A549 (cell line): ENCODE measurements at regions not wholly inside any gene's neighbourhood (a gene's known extent, or its start where the extent isn't known, plus 50 kb on each side); places are given as distances from the start of the nearest gene placed in this dataset.

ENCODE experiments used
- ATAC-seq, 2 experiments: fragments of 200-7000 bp in 1 of 2; fragments of >200 bp in 1 of 2; cut with Nextera tagmentation in 1 of 2; cut with Tn5 transposase in 1 of 2; 3 replicates each; pipeline versions ENCODE4 v1.8.0 to v1.9.1; 2018 to 2020; ENCODE audit warnings: mild to moderate bottlenecking in 1 of 2, moderate library complexity in 1 of 2
- CTCF ChIA-PET: fragments of 300-600 bp; sonication (Branson Sonifier 250); formaldehyde crosslinking; extraction: SDS; loops from one replicate; lab custom pipeline; 2021; ENCODE audit warnings: antibody characterized with exemption, inconsistent platforms; lab: Yijun Ruan, JAX
- POLR2A ChIA-PET: fragments of 350-600 bp; formaldehyde crosslinking; extraction: SDS; loops from one replicate; lab custom pipeline; 2021; ENCODE audit warnings: antibody characterized with exemption, inconsistent platforms; lab: Yijun Ruan, JAX
- DNase-seq, 2 experiments: peaks; one replicate each; pipeline versions ENCODE4 v3.0.0 to v3.0.0-alpha.2; 2011 to 2016; ENCODE audit warnings: low read depth in 1 of 2, low spot score in 1 of 2
- FAIRE-seq: peaks from 2 replicates; lab custom pipeline; 2011; peaks lifted over from hg19 to GRCh38; lab: Jason Lieb, UNC
- H3K27ac ChIP-seq, 2 experiments: fragments of >200 bp; sonication (Bioruptor Twin); formaldehyde crosslinking; 3 replicates each; pipeline ENCODE4 v1.5.1; 2016 to 2017
- H3K4me1 ChIP-seq: fragments of >200 bp; sonication (Bioruptor Twin); formaldehyde crosslinking; 3 replicates; pipeline ENCODE4 v1.6.1; 2016
- H3K4me2 ChIP-seq: fragments of >200 bp; sonication (Bioruptor Twin); formaldehyde crosslinking; 3 replicates; pipeline ENCODE4 v1.6.1; 2016
- H3K4me3 ChIP-seq: fragments of >200 bp; sonication (Bioruptor Twin); formaldehyde crosslinking; 3 replicates; pipeline ENCODE4 v1.5.1; 2016
- H3K9me3 ChIP-seq: fragments of >200 bp; sonication (Bioruptor Twin); formaldehyde crosslinking; 3 replicates; pipeline ENCODE4 v1.6.1; 2016
- BCL3 ChIP-seq: fragments of >200 bp; sonication (Bioruptor Twin); formaldehyde crosslinking; IDR thresholded peaks from 3 replicates; pipeline ENCODE4 v1.6.1; 2016
- BHLHE40 ChIP-seq: IDR thresholded peaks from 2 replicates; pipeline ENCODE4 v1.6.1; 2012; ENCODE audit warnings: low read depth, low read length, inconsistent platforms
- CBX8 ChIP-seq: fragments of 200-600 bp; sonication (generic); IDR thresholded peaks from 2 replicates; pipeline ENCODE4 v1.6.1; 2016
- CEBPB ChIP-seq, 2 experiments: fragments of >200 bp in 1 of 2; sonication (Bioruptor Twin) in 1 of 2; formaldehyde crosslinking in 1 of 2; IDR thresholded peaks; 2 replicates each; pipeline ENCODE4 v1.6.1; 2012 to 2016
- CHD2 ChIP-seq: fragments of 150-350 bp; IDR thresholded peaks from 2 replicates; pipeline ENCODE4 v1.6.1; 2014; ENCODE audit warnings: low read length; ENCODE audit not compliant: partially characterized antibody
- CTCF ChIP-seq: fragments of >200 bp; sonication (Bioruptor Twin); formaldehyde crosslinking; IDR thresholded peaks from 3 replicates; pipeline ENCODE4 v1.5.1; 2016
- EP300 ChIP-seq, 2 experiments: fragments of >200 bp; sonication (Bioruptor Twin); formaldehyde crosslinking; IDR thresholded peaks; 2 replicates in 1 of 2; 3 replicates in 1 of 2; pipeline ENCODE4 v1.6.1; 2016 to 2017
- ESRRA ChIP-seq: fragments of 150-350 bp; IDR thresholded peaks from 2 replicates; pipeline ENCODE4 v1.6.1; 2014; ENCODE audit warnings: mild to moderate bottlenecking, low read length, borderline replicate concordance
- JUN ChIP-seq, 2 experiments: fragments of >200 bp; sonication (Bioruptor Twin); formaldehyde crosslinking; IDR thresholded peaks; 2 replicates in 1 of 2; 3 replicates in 1 of 2; pipeline ENCODE4 v1.6.1; 2016 to 2017
- JUNB ChIP-seq: fragments of >200 bp; sonication (Bioruptor Twin); formaldehyde crosslinking; IDR thresholded peaks from 2 replicates; pipeline ENCODE4 v1.6.1; 2016
- NFE2L2 ChIP-seq: fragments of 150-350 bp; conservative IDR thresholded peaks from 2 replicates; pipeline ENCODE4 v1.6.1; 2014; ENCODE audit warnings: low read length
- PBX3 ChIP-seq: IDR thresholded peaks from 2 replicates; pipeline ENCODE4 v1.6.1; 2012
- RAD21 ChIP-seq, 2 experiments: fragments of >200 bp in 1 of 2; sonication (Bioruptor Twin) in 1 of 2; formaldehyde crosslinking in 1 of 2; IDR thresholded peaks in 1 of 2; conservative IDR thresholded peaks in 1 of 2; 2 replicates in 1 of 2; 3 replicates in 1 of 2; pipeline ENCODE4 v1.6.1; 2012 to 2018; ENCODE audit warnings: inconsistent platforms in 1 of 2
- RFX5 ChIP-seq: fragments of 450-650 bp; IDR thresholded peaks from 2 replicates; pipeline ENCODE4 v1.7.1; 2014; ENCODE audit warnings: antibody characterized with exemption, mild to moderate bottlenecking, moderate library complexity
- SMC3 ChIP-seq: fragments of >200 bp; sonication (Bioruptor Twin); formaldehyde crosslinking; IDR thresholded peaks from 3 replicates; pipeline ENCODE4 v1.6.1; 2018; ENCODE audit warnings: inconsistent platforms
- SREBF2 ChIP-seq: fragments of 450-650 bp; IDR thresholded peaks from 2 replicates; pipeline ENCODE4 v1.6.1; 2014; ENCODE audit warnings: mild to moderate bottlenecking, moderate library complexity
- ZFP36 ChIP-seq: fragments of 450-650 bp; IDR thresholded peaks from 2 replicates; pipeline ENCODE4 v1.6.1; 2014; ENCODE audit warnings: borderline replicate concordance; ENCODE audit not compliant: partially characterized antibody
- ZSCAN20 ChIP-seq: fragments of 250-450 bp; sonication (Bioruptor Pico); IDR thresholded peaks from 2 replicates; pipeline ENCODE4 v1.8.0; 2022; ENCODE audit warnings: mild to moderate bottlenecking, moderate library complexity
- WGBS: methylation state at CpG from one replicate; pipeline ENCODE4 v1.1.6; 2017; ENCODE audit errors: missing lambda C conversion rate; 5-methylcytosine and 5-hydroxymethylcytosine counted together

GRCh38 chr18:76688724-76689472, 133.5 kb upstream of the ZNF236 start (continued):
- TF ChIP-seq ESRRA (no peak), BHLHE40 (no peak)
- TF ChIP-seq, all 56 proteins: peak for 0

GRCh38 chr18:76687304-76687962, 134.9 kb upstream of the ZNF236 start:
- TF ChIP-seq RFX5, result no peak
- no peak for TF ChIP-seq SREBF2
- TF ChIP-seq ESRRA, result no peak
- ChIA-PET CTCF (interaction anchor here (0.5 to 8.0 kb wide), 16 partner anchors 10 to 336 kb away, joined by 3 to 92 read pairs (median 4); no protein-coding TSS in a partner anchor), POLR2A (interaction anchor here (0.6 kb wide), 1 partner anchor 195 kb away, joined by 3 read pairs; no protein-coding TSS in a partner anchor)
- ATAC-seq (0 out of 6 replicates have a peak, but pooled peaks of 1 of the 2 experiments have one; percentile 11), FAIRE-seq (no peak), DNase-seq (no peak)
- Histone ChIP-seq H3K4me2 (peak overlapping the region; percentile 49; the same call in 2 of the 3 replicates), H3K4me3 (no peak overlapping the region), H3K4me1 (peaks cover 4% of the 10 kb centered on the region; the same call in 1 of the 3 replicates), H3K27ac (no peak overlapping the region), H3K9me3 (no peaks in the 10 kb centered on the region)
- WGBS, result 33% methylated on average over 8 of the region's 10 CpGs

GRCh38 chr18:76686737-76687231, 135.6 kb upstream of the ZNF236 start:
- peak overlapping the region; percentile 49 for H3K4me2 ChIP-seq
- POLR2A ChIA-PET, result interaction anchor here (0.6 kb wide), 1 partner anchor 194 kb away, joined by 3 read pairs; no protein-coding TSS in a partner anchor
- peaks cover 4% of the 10 kb centered on the region; the same call in 1 of the 3 replicates for H3K4me1 ChIP-seq
- CTCF ChIA-PET, result interaction anchor here (0.5 to 8.0 kb wide), 16 partner anchors 10 to 336 kb away, joined by 3 to 92 read pairs (median 4); no protein-coding TSS in a partner anchor
- peak; percentile 42 to 49 for DNase-seq
- 5% methylated on average over 8 of the region's 11 CpGs for WGBS
- no peak for FAIRE-seq
- peak overlapping the region in 1 of 2 experiments; percentile 58; a peak in 2 of 6 replicates for H3K27ac ChIP-seq
- H3K4me3 ChIP-seq, result no peak overlapping the region
- TF ChIP-seq NFE2L2 (no peak), CTCF (peak; percentile 58), RAD21 (conservative IDR thresholded peaks at IDR 0.05 in 1 of 2, IDR thresholded peaks at IDR 0.05 in 1 of 2) (peak; percentile 71 to 73), SMC3 (peak; percentile 74)
- no peaks in the 10 kb centered on the region for H3K9me3 ChIP-seq
- ATAC-seq, result peak; percentile 84 to 94; a peak in 5 of 6 replicates

GRCh38 chr18:76685860-76686259, 136.5 kb upstream of the ZNF236 start:
- FAIRE-seq (no peak), ATAC-seq (no peak)
- Histone ChIP-seq H3K4me3 (no peak overlapping the region), H3K27ac (no peak overlapping the region), H3K9me3 (no peaks in the 10 kb centered on the region)
- POLR2A ChIA-PET, result no interaction called here
- TF ChIP-seq BCL3 (no peak), CHD2 (no peak), ZSCAN20 (CRISPR knock-in tag) (no peak), ZFP36 (no peak), CBX8 (no peak), JUNB (no peak), BHLHE40 (no peak), EP300 (IDR thresholded peaks at IDR 0.05) (no peak), JUN (IDR thresholded peaks at IDR 0.05) (no peak), PBX3 (no peak), CEBPB (IDR thresholded peaks at IDR 0.05) (no peak)
- TF ChIP-seq, all 56 proteins: peak for 0
- DNase-seq, result no peak
- Histone ChIP-seq H3K4me2 (no peak overlapping the region), H3K4me1 (peaks cover 4% of the 10 kb centered on the region; the same call in 1 of the 3 replicates)
- CTCF ChIA-PET, result interaction anchor here (0.6 to 8.0 kb wide), 2 partner anchors 232 to 286 kb away, joined by 3 to 92 read pairs; no protein-coding TSS in a partner anchor
- 66% methylated on average over 7 of the region's 8 CpGs for WGBS
